ENCODE measurements at regions not wholly inside any gene's neighbourhood (a gene's known extent, or its start where the extent isn't known, plus 50 kb on each side); places are given as distances from the start of the nearest gene placed in this dataset.
A peak's percentile ranks its signal among the peaks of the same experiment; 100 is the strongest.
"Not testable (repeated sequence)": the region's sequence is repeated elsewhere in the genome, so short reads cannot be mapped to it uniquely, and the experiment has no call there.

DNA sequence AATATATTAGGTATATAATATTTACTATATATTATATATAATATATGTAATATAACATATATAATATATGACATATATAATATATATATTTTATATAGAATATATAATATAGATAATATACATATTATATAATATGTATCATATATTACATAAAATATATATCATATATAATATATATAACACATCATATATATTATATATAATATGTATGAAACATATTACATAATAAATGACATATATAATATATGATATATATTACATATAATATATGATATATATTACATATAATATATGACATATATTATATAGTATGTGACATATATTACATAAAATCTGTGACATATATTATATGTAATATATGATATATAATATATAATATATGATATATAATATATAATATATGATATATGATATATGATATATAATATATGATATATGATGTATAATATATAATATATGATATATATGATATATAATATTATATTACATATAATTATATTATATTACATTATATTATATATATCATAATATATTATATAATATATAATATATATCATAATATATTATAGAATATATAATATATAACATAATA is 119.5 kb upstream of the RIMBP3 start:
- ATAC-seq (ENCODE audit: low FRiP score) = no peak
- TF ChIP-seq, protein P1, sequence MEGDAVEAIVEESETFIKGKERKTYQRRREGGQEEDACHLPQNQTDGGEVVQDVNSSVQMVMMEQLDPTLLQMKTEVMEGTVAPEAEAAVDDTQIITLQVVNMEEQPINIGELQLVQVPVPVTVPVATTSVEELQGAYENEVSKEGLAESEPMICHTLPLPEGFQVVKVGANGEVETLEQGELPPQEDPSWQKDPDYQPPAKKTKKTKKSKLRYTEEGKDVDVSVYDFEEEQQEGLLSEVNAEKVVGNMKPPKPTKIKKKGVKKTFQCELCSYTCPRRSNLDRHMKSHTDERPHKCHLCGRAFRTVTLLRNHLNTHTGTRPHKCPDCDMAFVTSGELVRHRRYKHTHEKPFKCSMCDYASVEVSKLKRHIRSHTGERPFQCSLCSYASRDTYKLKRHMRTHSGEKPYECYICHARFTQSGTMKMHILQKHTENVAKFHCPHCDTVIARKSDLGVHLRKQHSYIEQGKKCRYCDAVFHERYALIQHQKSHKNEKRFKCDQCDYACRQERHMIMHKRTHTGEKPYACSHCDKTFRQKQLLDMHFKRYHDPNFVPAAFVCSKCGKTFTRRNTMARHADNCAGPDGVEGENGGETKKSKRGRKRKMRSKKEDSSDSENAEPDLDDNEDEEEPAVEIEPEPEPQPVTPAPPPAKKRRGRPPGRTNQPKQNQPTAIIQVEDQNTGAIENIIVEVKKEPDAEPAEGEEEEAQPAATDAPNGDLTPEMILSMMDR (IDR thresholded peaks at IDR 0.05) = no peak
- DNase-seq (ENCODE audit: low spot score) = no peak

GRCh38 chr22:18730410-18730809 is 118.7 kb upstream of the RIMBP3 start:
- DNase-seq (ENCODE audit: low spot score) = not testable (repeated sequence)
- ATAC-seq (ENCODE audit: low FRiP score) = peak; percentile 28

All from omental fat pad (tissue), 3 donors.